ENCODE measurements at regions not wholly inside any gene's neighbourhood (a gene's known extent, or its start where the extent isn't known, plus 50 kb on each side); places are given as distances from the start of the nearest gene placed in this dataset.
"Not testable (repeated sequence)": the region's sequence is repeated elsewhere in the genome, so short reads cannot be mapped to it uniquely, and the experiment has no call there.

DNA sequence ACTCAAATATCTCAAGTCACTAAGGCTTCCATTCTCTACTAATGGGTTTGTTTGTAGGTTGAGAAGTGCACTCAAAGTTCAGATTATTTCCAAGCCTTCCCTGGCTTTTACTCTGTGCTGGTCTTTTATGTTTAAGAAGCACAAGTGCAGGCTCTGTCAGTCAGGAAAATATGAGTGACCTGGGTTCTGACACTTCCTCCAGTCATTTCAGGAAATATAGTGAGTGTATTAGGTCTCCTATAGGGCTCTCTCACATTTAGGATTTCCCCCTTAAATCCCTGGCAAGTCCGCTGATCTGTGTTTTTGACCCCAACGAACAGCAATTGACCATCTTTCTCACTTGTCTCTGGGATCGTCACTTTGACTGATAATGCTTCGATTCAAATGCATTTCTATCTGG lies 210.2 kb downstream of the ARPP21 start:
- FAIRE-seq, result no peak

DNA sequence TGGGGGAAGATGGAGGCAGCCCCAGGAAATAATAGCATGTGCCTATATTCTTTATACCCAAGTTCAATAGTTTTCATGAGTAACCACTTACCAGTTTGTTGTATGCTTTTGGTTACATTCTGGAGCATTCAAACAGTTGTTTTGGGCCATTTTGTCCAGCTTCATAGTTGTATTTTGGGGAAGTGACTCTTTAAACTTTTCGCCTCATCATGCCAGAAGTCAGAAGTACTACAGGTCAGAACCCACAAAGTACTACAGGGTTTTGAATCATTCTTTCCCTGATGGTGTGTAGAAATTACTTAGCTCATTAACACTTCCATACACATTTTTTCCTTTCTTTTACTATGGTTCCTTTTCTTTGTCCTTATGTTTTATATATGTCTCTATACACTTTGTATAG lies 210.6 kb downstream of the ARPP21 start:
- FAIRE-seq, result no peak

DNA sequence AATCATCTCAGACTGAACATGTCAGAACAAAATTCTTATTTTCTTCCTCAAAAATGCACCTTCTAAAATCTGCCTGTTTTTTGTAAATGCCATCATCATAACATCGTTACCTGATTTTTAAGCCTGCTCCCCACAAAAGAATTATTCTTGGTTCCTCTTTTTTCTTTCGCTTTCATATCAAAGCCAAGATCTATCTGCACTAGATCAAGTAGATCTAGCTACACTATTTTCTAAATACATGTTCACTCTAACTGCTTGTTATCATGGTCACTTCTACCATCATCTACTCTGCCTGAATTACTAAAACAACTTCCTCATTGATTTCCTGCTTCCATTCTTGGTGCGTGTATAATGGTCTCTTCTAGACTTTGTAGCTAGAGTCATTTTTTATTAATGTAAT lies 217.7 kb downstream of the ARPP21 start:
- no peak for FAIRE-seq

DNA sequence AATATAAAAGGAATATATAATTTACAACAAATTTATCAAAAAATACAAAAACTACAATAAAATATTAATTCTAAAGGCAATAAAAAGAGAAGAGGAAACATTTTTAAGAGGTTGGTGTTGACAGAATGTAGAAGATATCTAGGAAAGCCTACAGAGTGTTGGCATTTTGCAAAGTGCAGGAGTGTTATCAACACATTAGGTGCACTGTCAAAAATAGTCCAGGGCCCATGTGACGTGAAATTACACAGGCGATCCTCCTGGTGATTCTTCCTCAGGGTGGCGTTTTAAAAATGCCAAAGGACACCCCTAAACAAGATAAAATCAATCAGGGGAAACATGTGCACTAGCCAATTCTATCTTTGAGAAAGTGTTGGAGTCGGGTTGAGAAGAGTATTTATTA lies 222.7 kb downstream of the ARPP21 start:
- no peak for FAIRE-seq

DNA sequence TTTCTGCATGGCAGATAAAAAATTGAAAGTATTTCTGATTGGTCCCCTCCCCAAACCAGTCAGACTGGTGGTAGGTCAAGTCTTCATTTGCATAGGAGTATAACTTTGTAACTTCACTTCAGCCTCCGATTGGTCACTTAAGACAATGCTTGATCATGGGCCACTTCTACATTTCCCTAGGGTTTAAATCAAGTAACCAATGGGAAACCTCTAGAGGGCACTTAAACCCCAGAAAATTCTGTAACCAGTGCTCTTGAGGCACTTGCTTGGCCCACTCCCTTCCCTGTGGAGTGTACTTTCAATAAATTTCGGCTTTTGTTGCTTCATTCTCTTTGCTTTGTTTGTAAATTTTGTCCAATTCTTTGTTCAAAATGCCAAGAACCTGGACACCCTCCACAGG lies 225.5 kb downstream of the ARPP21 start:
- FAIRE-seq, result no peak

DNA sequence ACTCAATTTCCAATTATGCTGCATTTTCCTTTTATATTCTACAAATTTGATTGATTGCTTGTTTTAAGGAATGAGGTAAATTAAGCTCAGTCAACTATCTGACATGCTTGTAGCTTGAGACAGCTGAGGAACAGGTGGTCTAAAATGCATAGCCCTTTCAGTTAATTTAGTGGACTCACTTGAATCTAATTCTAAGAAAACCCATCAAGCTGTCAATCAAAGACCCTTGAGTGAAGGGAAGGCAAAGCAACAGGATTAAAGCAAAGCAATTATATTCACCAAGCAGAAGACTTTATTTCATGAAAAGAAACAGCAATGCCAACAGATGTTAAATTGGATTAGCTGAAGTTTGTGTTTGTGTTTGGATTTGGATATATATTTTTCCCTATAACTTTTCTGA lies 228.5 kb downstream of the ARPP21 start:
- no peak for FAIRE-seq

DNA sequence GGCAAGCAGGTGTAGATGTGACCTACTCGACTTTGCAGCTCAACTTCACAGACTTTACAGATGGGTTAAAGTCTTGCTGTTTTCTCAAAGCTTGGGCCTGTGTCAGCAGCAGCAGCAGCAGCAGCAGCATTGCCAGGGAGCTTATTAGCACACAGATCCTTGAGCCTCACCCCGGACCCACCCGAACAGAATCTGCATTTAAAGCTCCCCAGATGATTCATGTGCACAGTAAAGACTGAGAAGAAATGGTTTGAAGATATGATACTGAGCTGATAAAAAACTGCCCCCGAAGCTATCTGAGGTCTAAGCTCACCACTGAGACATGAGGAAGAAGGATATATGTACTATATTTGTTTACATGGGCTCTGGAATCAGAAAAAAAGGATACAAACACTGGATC lies 231.7 kb downstream of the ARPP21 start:
- FAIRE-seq, result no peak

DNA sequence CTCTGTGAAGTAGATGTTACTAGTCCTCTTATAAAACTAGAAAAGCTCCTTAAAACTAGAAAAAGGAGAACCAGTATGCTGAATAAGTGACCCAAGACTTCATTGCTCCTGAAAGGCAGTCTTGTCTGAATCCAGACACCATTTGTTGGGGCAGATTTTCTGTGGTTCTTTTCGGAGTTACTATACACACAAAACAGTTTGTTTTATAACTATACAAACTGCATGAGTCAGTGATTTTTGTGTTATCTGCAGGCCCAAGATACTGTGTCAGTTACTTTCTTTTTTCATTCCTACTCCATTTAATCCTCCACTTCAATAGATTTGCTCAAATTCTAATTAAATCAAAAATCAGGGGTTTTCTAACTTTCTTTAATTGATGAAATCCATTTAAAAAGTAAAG lies 244.6 kb downstream of the ARPP21 start:
- no peak for FAIRE-seq

DNA sequence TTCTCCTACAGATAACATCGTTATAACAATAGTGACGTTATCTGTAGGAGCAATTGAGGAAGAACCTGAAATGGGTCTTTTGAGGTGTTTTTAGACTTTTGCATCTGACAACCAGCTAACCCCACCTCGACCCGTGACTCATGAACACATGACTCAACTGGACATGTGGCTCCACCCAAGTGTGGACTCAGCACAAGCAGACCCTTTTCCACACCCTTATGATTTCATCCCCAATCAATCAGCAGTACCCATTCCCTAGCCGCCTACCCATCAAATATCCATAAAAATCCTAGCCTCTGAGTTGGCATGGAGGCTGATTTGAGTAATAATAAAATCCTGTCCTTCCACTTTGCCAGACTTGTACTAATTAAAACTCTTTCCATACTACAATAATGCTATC lies 255.4 kb downstream of the ARPP21 start:
- FAIRE-seq, result no peak

DNA sequence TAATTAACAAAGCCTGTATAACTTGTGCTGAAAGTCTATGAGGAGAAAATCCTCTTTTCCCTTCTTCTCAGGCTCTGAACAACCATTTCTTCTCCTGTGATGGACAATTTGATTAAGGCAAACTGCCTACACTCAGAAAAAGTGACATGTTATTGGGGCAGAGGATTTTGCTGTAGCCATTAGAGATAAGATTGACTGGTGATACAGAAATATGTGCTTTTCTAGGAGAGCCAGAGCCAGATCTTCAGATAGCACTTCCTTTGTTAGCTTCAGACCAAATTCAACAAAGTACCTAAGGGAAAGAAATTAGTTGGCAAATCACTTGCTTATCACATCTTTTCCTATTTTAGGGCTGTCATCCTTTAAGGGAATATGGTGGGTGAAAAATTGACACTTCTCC lies 259.9 kb downstream of the ARPP21 start:
- FAIRE-seq, result no peak

DNA sequence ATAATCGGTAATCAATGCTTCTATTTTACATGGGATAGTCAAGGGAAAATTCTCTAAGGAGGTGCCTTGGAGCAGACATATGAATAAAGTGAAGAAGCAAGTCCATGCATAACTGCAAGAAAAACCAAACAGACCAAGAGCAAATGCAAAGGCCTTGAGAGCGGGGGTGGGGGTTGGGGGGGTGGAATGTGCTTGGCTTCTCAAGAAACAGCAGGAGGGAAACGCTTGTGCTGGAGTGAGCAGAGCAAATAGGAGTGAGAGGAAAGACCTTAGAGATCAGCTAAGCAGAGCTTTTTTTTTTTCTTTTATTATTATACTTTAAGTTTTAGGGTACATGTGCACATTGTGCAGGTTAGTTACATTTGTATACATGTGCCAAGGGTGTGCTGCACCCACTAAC lies 260.8 kb downstream of the ARPP21 start:
- FAIRE-seq, result no peak

DNA sequence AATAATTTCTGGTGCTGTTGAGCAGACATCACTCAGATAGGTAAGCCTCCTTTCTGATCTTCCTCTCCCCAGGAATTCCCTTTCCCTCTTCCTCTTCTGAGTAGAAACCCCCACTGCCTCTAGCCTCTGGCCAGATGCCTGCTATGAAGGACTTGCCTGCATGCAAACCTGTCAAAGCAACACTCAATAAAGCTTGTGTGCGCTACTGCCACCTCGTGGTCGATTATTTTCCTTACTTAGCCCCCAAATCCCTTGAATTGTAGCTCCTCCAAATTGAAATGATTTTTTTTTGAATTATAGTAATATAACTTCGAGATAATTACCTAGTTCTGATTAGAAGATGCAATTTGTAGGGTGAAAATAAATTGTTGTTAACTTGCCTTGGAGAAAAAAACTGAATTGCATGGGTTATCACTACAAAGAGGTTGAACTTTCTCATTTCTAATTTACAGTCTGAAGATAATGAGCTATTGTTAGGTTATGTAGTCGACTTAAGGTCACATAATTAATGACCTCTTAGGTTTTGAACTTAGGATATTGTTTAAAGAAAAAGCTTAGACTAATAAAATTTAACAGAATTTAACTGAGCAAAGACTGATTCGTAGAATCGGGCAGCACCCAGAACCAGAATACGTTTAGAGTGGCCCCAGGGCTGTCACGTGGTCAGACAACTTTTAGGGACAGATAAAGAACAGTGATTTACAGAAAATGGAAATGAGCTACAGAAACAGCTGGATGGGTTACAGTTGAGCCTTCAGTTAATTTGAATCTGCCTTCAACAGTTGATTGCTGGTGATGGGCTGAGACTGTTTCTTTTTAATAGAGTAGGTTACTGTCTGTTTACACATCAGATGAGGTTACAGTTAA lies 269.3 kb downstream of the ARPP21 start:
- peak; percentile 88 for FAIRE-seq

DNA sequence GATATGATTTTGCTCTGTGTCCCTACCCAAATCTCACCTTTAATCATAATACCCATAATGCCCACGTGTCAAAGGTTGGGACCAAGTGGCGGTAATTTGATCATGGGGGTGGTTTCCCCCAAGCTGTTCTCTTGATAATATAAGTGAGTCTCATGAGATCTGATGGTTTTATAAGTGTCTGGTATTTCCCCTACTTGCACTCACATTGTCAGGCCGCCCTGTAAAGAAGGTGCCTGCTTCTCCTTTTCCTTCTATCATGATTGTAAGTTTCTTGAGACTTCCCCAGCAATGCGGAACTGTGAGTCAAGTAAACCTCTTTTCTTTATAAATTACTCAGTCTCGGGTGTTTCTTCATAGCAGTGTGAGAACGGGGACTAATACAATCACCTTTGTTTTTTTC lies 279.8 kb downstream of the ARPP21 start:
- FAIRE-seq, result no peak

DNA sequence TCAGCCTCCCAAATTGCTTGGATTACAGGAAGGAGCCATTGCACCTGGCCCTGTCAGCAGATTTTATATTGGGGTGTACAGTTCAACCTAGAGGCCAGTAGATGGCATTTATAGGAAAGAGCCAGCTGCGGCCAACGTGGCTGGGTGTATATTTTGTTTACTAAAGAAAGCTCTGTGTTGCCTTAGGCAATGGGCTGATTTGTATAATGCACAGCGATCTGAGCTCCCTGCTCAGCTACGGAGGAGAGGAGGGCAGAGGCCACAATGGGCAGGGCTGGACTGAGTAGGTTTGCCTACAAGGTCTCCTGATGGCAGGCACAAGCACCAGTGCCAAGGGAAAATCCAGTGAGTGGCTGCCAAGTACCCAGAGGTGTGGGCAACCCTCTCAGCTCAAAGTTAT lies 282.4 kb downstream of the ARPP21 start:
- no peak for FAIRE-seq

DNA sequence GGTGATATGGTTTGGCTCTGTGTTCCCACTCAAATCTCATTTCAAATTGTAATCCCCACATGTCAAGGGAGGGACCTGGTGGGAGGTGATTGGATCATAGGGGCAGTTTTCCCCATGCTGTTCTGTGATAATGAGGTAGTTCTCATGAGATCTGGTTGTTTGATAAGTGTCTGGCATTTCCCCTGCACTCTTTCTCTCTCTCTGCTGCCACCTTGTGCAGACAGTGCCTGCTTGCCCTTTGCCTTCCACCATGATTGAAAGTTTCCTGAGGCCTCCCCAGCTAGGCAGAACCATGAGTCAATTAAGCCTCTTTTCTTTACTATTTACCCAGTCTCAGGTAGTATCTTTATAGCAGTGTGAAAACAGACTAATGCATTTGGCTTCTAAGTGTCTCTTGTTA lies 284.7 kb downstream of the ARPP21 start:
- not testable (repeated sequence) for FAIRE-seq

DNA sequence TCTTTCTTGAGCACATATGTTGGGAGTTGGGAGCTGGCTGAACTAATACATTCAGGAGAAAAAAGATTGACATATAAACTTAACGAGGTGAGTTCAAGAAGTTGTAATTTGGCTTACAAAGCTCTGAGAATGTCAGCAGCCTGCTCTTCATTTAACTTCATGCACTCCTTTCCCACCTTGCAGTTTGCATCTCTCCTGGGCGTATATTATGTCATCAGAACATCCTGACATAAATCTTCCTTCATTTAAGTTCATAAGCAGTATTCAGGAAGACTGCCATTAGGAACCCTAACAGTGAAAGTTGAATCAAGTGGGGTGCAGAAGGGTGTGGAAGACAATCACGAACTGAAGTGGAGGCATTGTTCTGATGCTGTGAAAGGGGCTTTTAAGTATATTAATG lies 288.1 kb downstream of the ARPP21 start:
- no peak for FAIRE-seq

DNA sequence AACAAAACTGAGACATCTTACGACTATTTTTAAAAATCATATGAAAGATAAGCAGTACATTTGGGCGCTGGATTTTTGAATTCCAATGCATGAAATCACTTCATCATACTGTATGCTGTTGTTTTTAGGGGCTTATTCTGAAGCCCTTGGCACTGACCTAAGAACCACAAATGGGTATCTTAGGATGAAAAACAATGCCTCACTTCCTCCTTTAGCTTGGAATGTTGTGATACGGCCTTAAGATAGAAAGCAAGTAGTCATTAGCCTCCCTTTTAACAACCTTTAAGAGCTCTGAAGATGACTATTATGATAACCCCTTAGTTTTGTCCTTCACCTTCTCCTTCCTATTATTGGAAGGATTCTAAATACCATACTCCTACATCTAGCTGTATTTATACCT lies 289.8 kb downstream of the ARPP21 start:
- no peak for FAIRE-seq

DNA sequence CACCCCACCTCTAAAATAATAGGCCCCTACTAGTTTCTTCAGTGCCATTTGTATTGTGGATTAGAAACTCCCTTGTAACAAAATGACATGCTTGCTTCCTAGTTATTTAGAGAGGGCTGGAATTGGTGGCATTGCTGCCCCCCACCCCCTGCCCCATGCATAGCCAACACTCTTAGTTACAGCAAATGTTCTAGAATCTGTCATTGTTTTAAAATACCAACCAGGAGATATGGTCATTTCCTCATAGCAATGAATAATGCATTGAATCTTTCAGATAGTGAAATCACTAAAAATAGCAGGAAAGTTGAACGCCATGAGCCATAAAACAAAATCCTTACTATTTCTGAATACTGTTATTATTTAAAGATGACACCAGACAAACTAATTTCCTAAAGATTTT lies 292.5 kb downstream of the ARPP21 start:
- no peak for FAIRE-seq

DNA sequence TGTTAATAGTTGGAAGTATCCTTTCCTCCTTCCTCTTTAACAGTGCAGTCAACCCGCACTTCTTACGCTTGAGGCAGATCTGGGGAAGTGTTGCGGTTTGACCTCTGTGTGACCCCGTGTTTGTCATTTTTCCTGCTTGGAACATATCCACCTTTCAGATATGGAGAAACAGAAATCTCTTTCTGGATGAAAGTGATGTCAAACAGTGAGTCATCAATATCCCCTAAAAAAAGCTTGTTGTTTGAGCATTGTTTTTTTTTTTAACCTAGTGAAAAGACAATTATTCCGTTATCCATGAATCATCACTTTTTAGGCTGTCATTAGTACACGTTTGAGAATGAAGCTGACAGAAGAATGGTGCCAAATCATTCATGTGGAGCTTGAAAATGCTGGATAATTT lies 293.7 kb downstream of the ARPP21 start:
- no peak for FAIRE-seq

DNA sequence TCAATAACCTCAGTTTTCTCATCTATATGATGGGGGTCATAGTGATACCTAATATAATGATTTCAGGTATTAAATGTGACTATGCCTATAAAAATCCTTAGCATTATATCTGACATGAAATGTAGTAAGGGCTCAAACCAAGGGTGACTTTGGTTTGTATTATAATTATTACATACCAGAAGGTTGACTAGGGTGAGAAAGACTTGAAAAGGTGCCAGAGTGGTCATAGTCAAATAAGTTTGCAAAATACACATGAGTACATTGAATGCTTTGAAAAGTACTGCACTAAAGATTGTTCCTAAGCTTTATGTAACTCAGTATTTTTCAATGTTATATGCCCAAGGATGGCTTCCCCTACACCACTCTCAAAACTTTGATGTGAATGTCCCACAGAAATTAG lies 297.2 kb downstream of the ARPP21 start:
- no peak for FAIRE-seq

DNA sequence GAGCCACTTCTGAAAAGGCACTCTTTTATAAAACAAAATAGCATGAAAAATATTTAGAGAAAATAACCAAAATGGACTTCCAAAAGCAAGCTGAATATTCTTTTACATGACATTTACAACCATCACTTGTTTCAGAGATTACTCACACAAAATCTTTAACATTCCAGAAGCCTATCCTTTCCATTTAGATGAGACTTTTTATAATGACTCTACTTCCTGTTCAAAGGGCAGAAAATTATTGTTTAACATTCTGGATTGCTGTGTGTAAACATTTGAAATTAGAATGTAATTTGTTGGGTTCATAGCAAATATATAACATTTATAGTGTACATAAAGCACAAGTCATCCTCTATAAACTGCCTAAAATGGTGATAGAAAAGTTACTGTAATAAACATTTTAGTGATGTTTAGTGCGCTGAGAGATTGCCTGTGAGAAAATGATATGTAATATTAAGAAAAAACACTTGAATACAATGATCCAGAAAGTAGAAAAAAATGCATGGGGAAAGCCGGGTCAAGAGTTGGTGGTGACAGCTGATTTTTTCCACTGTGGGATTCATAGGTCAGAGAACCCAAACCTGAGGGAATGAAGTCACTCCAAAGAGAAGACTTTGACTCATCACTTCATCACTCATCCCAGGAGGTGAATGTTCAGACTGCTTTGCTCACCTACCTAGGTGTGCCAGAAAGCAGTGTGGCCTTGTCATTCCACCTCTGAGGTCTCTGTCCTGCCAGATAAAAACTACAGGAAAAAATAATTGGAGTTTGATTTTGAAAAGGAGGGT lies 305.8 kb downstream of the ARPP21 start:
- no peak for FAIRE-seq

DNA sequence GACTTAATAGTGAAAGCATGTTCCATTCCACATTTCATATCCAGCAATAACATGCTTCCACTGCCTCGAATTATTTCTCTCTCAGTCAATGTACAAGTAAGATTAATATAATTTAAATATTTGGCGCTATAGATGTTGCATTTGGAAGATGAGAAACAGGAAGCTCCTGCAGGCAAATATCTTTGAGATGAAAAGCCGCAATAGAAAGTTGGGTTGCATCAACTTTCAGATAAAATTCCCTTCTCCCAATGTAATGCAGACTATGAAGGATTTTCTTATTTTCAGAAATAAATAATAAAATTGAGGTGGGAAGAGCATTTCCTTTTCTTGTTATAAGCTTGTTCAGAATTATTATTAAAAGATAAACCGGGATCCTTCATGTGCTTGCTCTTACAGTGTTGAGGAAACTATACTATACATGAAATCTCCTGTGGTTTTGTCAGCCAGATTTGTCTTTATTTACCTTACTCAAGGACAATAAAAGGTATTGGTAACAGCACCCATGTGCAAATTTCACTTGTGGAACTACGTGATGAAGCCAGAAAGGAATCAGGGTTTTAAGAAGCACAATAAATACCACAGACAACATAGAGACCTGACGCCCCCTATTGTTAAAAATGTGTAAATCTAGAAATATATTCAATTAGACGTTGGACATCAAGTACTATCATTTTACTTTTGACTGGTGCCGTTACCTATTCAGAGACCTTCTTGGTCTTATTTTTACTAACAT lies 307.0 kb downstream of the ARPP21 start:
- FAIRE-seq, result peak; percentile 17

DNA sequence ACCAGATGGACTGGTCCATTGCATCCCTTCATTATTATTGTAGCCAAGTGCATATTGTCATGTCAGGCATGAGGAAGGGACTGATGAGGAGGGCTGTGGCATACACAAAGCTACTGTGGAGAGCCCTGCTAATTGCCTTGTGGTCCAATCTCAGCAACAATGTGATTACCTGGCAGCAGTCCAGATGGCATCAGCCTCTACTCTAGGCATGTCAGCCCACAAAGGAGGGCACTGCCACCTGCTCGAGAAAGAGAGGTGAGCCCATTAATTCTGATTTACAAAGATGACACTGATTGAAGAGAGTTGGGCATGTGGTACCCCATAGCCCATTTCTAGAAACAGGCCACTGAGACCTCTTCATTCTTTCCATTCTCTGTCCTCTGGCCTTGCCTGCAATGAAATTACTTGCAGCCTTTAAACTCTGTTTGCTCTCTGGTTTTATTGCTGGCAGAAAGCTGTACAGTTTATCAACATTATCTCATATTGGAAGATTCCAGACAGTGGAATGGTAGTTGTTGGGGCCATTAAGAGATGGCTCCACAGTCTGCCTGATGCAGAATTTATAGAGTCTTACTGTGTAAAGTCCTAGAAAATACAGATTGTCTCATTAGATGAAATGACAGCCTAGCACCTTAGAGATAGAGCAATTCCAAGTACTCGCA lies 307.7 kb downstream of the ARPP21 start:
- FAIRE-seq, result no peak
